ENCODE measurements at regions not wholly inside any gene's neighbourhood (a gene's known extent, or its start where the extent isn't known, plus 50 kb on each side); places are given as distances from the start of the nearest gene placed in this dataset.

GRCh38 chr12:68530965-68531364 lies 79.7 kb upstream of the RAP1B start:
- FAIRE-seq (no peak), DNase-seq (ENCODE audit: low read depth, low spot score) (no peak)
- H3K4me1 ChIP-seq (ENCODE audit: control insufficient read depth, extremely low read depth, insufficient read depth, low read length) = no peaks in the 10 kb centered on the region
- no peak overlapping the region for H2AFZ ChIP-seq (ENCODE audit: control insufficient read depth, low read length)
- H3K4me3 ChIP-seq (ENCODE audit: control insufficient read depth in 2 of 3, extremely low read depth in 1 of 3, insufficient read depth in 2 of 3, low read depth in 1 of 3, low read length in 3 of 3) = no peak overlapping the region
- H3K9me1 ChIP-seq (ENCODE audit: control insufficient read depth, extremely low read depth, insufficient read depth, low read length) = no peaks in the 10 kb centered on the region
- H3K27ac ChIP-seq (ENCODE audit: control insufficient read depth, insufficient read depth, low read length) = no peak overlapping the region
- H3K79me2 ChIP-seq (ENCODE audit: control insufficient read depth, insufficient read depth, low read length) = no peaks in the 10 kb centered on the region
- TF ChIP-seq EZH2 (IDR thresholded peaks at IDR 0.05; ENCODE audit: low read length) = no peak
- TF ChIP-seq CTCF (optimal IDR thresholded peaks at IDR 0.05 in 1 of 3, IDR thresholded peaks at IDR 0.05 in 1 of 3, conservative IDR thresholded peaks at IDR 0.05 in 1 of 3; ENCODE audit: extremely low read depth in 1 of 3, insufficient read depth in 2 of 3, low read length in 3 of 3) = no peak
- dilution Hi-C loops (cut with MboI; ENCODE audit: extremely low pct_ligation_motif_present, low sequenced_read_pairs) = no loop called here
- H3K36me3 ChIP-seq (ENCODE audit: control insufficient read depth in 2 of 2, extremely low read depth in 1 of 2, insufficient read depth in 2 of 2, low read length in 2 of 2) = no peaks in the 10 kb centered on the region
- H4K20me1 ChIP-seq (ENCODE audit: control insufficient read depth, extremely low read depth, insufficient read depth, low read length) = no peaks in the 10 kb centered on the region
- H3K9ac ChIP-seq (ENCODE audit: control insufficient read depth, extremely low read depth, insufficient read depth, low read length) = no peak overlapping the region
- H3K4me2 ChIP-seq (ENCODE audit: control insufficient read depth, extremely low read depth, insufficient read depth, low read depth, low read length) = no peak overlapping the region
- no peaks in the 10 kb centered on the region for H3K9me3 ChIP-seq (ENCODE audit: control insufficient read depth, low read depth, low read length)
- no peaks in the 10 kb centered on the region for H3K27me3 ChIP-seq (ENCODE audit: control insufficient read depth, extremely low read depth, insufficient read depth, low read length)

DNA sequence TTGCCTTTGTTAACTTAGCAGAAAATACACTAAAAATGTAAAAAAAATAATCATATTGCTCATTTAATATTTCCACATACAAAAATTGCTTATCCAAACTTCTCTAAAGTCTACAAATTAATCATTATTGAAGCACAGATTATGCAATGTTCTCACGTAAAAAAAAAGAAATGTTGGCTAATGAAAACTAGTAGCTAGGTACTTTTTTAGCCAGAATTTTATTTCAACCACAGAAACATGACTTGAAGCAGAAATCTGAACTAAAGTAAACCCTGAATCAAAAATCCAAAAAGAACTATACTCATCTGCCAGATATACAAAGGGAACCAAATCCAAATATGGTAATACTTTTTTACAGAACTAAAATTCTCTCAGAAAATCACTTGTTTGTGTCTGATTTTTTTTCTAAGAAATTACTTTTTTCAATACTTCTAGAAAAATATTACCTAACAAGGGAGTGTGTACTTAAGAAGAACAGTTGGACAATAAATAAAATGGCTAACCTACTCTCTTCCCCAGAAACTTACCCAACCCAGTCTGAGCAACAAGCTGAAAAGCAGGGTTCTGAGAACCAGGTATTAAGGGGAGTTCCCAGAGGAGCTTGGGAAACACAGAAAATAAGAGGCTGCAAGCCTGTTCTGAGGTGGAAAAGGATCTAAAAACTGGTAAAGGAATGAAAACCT lies 78.4 kb upstream of the RAP1B start:
- FAIRE-seq = no peak

More for the DNA sequence above, 78.4 kb upstream of the RAP1B start:
- no peak for DNase-seq (ENCODE audit: low read depth, low spot score)
- H3K9me3 ChIP-seq (ENCODE audit: control insufficient read depth, low read depth, low read length) = no peaks in the 10 kb centered on the region
- no peak for TF ChIP-seq EZH2 (IDR thresholded peaks at IDR 0.05; ENCODE audit: low read length)
- TF ChIP-seq CTCF (optimal IDR thresholded peaks at IDR 0.05 in 1 of 3, IDR thresholded peaks at IDR 0.05 in 1 of 3, conservative IDR thresholded peaks at IDR 0.05 in 1 of 3; ENCODE audit: extremely low read depth in 1 of 3, insufficient read depth in 2 of 3, low read length in 3 of 3) = no peak
- H3K4me3 ChIP-seq (ENCODE audit: control insufficient read depth in 2 of 3, extremely low read depth in 1 of 3, insufficient read depth in 2 of 3, low read depth in 1 of 3, low read length in 3 of 3) = no peak overlapping the region
- H3K4me2 ChIP-seq (ENCODE audit: control insufficient read depth, extremely low read depth, insufficient read depth, low read depth, low read length) = no peak overlapping the region
- dilution Hi-C loops (cut with MboI; ENCODE audit: extremely low pct_ligation_motif_present, low sequenced_read_pairs) = no loop called here
- H3K79me2 ChIP-seq (ENCODE audit: control insufficient read depth, insufficient read depth, low read length) = no peaks in the 10 kb centered on the region
- no peaks in the 10 kb centered on the region for H3K27me3 ChIP-seq (ENCODE audit: control insufficient read depth, extremely low read depth, insufficient read depth, low read length)
- no peaks in the 10 kb centered on the region for H3K36me3 ChIP-seq (ENCODE audit: control insufficient read depth in 2 of 2, extremely low read depth in 1 of 2, insufficient read depth in 2 of 2, low read length in 2 of 2)
- H3K9ac ChIP-seq (ENCODE audit: control insufficient read depth, extremely low read depth, insufficient read depth, low read length) = no peak overlapping the region
- H4K20me1 ChIP-seq (ENCODE audit: control insufficient read depth, extremely low read depth, insufficient read depth, low read length) = no peaks in the 10 kb centered on the region
- no peaks in the 10 kb centered on the region for H3K9me1 ChIP-seq (ENCODE audit: control insufficient read depth, extremely low read depth, insufficient read depth, low read length)
- H2AFZ ChIP-seq (ENCODE audit: control insufficient read depth, low read length) = no peak overlapping the region
- no peaks in the 10 kb centered on the region for H3K4me1 ChIP-seq (ENCODE audit: control insufficient read depth, extremely low read depth, insufficient read depth, low read length)
- no peak overlapping the region for H3K27ac ChIP-seq (ENCODE audit: control insufficient read depth, insufficient read depth, low read length)

All from keratinocyte (primary cell).